Left ventricle myocardium superior (tissue), 1 donor: ENCODE measurements at regions not wholly inside any gene's neighbourhood (a gene's known extent, or its start where the extent isn't known, plus 50 kb on each side); places are given as distances from the start of the nearest gene placed in this dataset.
"Not testable (repeated sequence)": the region's sequence is repeated elsewhere in the genome, so short reads cannot be mapped to it uniquely, and the experiment has no call there.

Experiments used
- ATAC-seq: fragments of 200-7000 bp; cut with Tn5 transposase; one replicate; pipeline ENCODE4 v1.9.1; 2020; ENCODE audit warnings: mild to moderate bottlenecking, moderate library complexity
- DNase-seq: peaks from one replicate; pipeline ENCODE4 v3.0.0-alpha.2; 2020
- intact Hi-C: fragments of 100-400 bp; cut with micrococcal nuclease; formaldehyde crosslinking; loops from one replicate; pipeline ENCODE4 v1.11.0; 2022
- donor health status: DM: no; HTN: yes; CAD: no; lungs with severe emphysema.

- ATAC-seq (no peak), DNase-seq (no peak)
- intact Hi-C loops, result no loop called here
Observed at GRCh38 chrX:872090-872489, 241.5 kb downstream of the SHOX start.

GRCh38 chrX:871626-872025 is 241.0 kb downstream of the SHOX start:
- DNase-seq (no peak), ATAC-seq (no peak)
- intact Hi-C loops, result no loop called here

GRCh38 chrX:867966-868647 is 237.5 kb downstream of the SHOX start:
- ATAC-seq, result no peak
- intact Hi-C loops, result no loop called here
- no peak for DNase-seq

GRCh38 chrX:867502-867901 is 236.9 kb downstream of the SHOX start:
- intact Hi-C loops, result no loop called here
- no peak for ATAC-seq
- no peak for DNase-seq

GRCh38 chrX:866441-866990 is 235.9 kb downstream of the SHOX start:
- DNase-seq (no peak), ATAC-seq (no peak)
- intact Hi-C loops, result no loop called here

- intact Hi-C loops, result no loop called here
- DNase-seq (no peak), ATAC-seq (no peak)
Observed at GRCh38 chrX:865422-865821, 234.8 kb downstream of the SHOX start.

GRCh38 chrX:861921-862320 is 231.3 kb downstream of the SHOX start:
- no peak for DNase-seq
- intact Hi-C loops, result no loop called here
- ATAC-seq, result no peak

GRCh38 chrX:861340-861890 is 230.8 kb downstream of the SHOX start:
- DNase-seq, result no peak
- ATAC-seq, result no peak
- intact Hi-C loops, result no loop called here

- no peak for DNase-seq
- ATAC-seq, result no peak
- intact Hi-C loops, result no loop called here
Observed at GRCh38 chrX:859329-859728, 228.7 kb downstream of the SHOX start.

- ATAC-seq (no peak), DNase-seq (no peak)
- intact Hi-C loops, result no loop called here
Observed at GRCh38 chrX:858542-859078, 228.0 kb downstream of the SHOX start.

GRCh38 chrX:857376-857775 is 226.8 kb downstream of the SHOX start:
- DNase-seq (no peak), ATAC-seq (no peak)
- intact Hi-C loops, result no loop called here

- intact Hi-C loops, result no loop called here
- no peak for ATAC-seq
Observed at GRCh38 chrX:856566-857290, 226.1 kb downstream of the SHOX start.

GRCh38 chrX:853304-853703 is 222.7 kb downstream of the SHOX start:
- no peak for DNase-seq
- intact Hi-C loops, result no loop called here
- ATAC-seq, result no peak

More at GRCh38 chrX:856566-857290, 226.1 kb downstream of the SHOX start:
- DNase-seq, result no peak

- DNase-seq (no peak), ATAC-seq (no peak)
- intact Hi-C loops, result no loop called here
Observed at GRCh38 chrX:850471-850916, 219.9 kb downstream of the SHOX start.

- intact Hi-C loops, result no loop called here
- ATAC-seq (no peak), DNase-seq (no peak)
Observed at GRCh38 chrX:848386-848785, 217.8 kb downstream of the SHOX start.

- intact Hi-C loops, result no loop called here
- ATAC-seq, result no peak
- no peak for DNase-seq
Observed at GRCh38 chrX:843306-843705, 212.7 kb downstream of the SHOX start.

GRCh38 chrX:840556-840955 is 210.0 kb downstream of the SHOX start:
- DNase-seq, result no peak
- no peak for ATAC-seq
- intact Hi-C loops, result no loop called here

- intact Hi-C loops, DNase-seq, ATAC-seq: not testable (repeated sequence)
Observed at GRCh38 chrX:838666-839065, 208.1 kb downstream of the SHOX start.

GRCh38 chrX:835857-836256 is 205.3 kb downstream of the SHOX start:
- ATAC-seq, intact Hi-C loops, DNase-seq: not testable (repeated sequence)

- intact Hi-C loops, result no loop called here
- DNase-seq (no peak), ATAC-seq (no peak)
Observed at GRCh38 chrX:830532-830931, 199.9 kb downstream of the SHOX start.
